Stimulated activated CD8-positive, alpha-beta memory T cell treated with anti-CD3 and anti-CD28 coated beads, Interleukin-15, amount 100 ng/mL, for 4 hours (primary cell): ENCODE measurements at regions not wholly inside any gene's neighbourhood (a gene's known extent, or its start where the extent isn't known, plus 50 kb on each side); places are given as distances from the start of the nearest gene placed in this dataset.

Experiments
- DNase-seq, 2 donors: peaks; one replicate each; pipeline ENCODE4 v3.0.0-alpha.2; 2020; ENCODE audit warnings: low read depth in 2 of 2

- no peak for DNase-seq
Observed at GRCh38 chr1:194568610-194569009, 1382.2 kb upstream of the B3GALT2 start.

- no peak for DNase-seq
Observed at GRCh38 chr1:194548071-194548470, 1361.7 kb upstream of the B3GALT2 start.

- no peak for DNase-seq
Observed at GRCh38 chr1:194544012-194544411, 1357.6 kb upstream of the B3GALT2 start.

GRCh38 chr1:194538453-194538852, 1352.0 kb upstream of the B3GALT2 start:
- DNase-seq = no peak

GRCh38 chr1:194537521-194537920, 1351.1 kb upstream of the B3GALT2 start:
- no peak for DNase-seq

- no peak for DNase-seq
Observed at GRCh38 chr1:194535369-194535768, 1349.0 kb upstream of the B3GALT2 start.

- no peak for DNase-seq
Observed at GRCh38 chr1:194534784-194535183, 1348.4 kb upstream of the B3GALT2 start.

- DNase-seq = no peak
Observed at GRCh38 chr1:194533641-194534040, 1347.2 kb upstream of the B3GALT2 start.

GRCh38 chr1:194517567-194517966, 1331.2 kb upstream of the B3GALT2 start:
- DNase-seq = no peak

- DNase-seq = no peak
Observed at GRCh38 chr1:194515916-194516315, 1329.5 kb upstream of the B3GALT2 start.

- no peak for DNase-seq
Observed at GRCh38 chr1:194512957-194513356, 1326.5 kb upstream of the B3GALT2 start.

- no peak for DNase-seq
Observed at GRCh38 chr1:194512345-194512744, 1325.9 kb upstream of the B3GALT2 start.

GRCh38 chr1:194503209-194503608, 1316.8 kb upstream of the B3GALT2 start:
- DNase-seq = no peak

GRCh38 chr1:194495434-194495833, 1309.0 kb upstream of the B3GALT2 start:
- no peak for DNase-seq

GRCh38 chr1:194487172-194487571, 1300.8 kb upstream of the B3GALT2 start:
- DNase-seq = no peak

GRCh38 chr1:194485432-194485831, 1299.0 kb upstream of the B3GALT2 start:
- DNase-seq = no peak

- DNase-seq = no peak
Observed at GRCh38 chr1:194478731-194479130, 1292.3 kb upstream of the B3GALT2 start.

- DNase-seq = no peak
Observed at GRCh38 chr1:194477908-194478307, 1291.5 kb upstream of the B3GALT2 start.

- DNase-seq = no peak
Observed at GRCh38 chr1:194476872-194477271, 1290.5 kb upstream of the B3GALT2 start.

GRCh38 chr1:194476351-194476750, 1289.9 kb upstream of the B3GALT2 start:
- no peak for DNase-seq

GRCh38 chr1:194474701-194475100, 1288.3 kb upstream of the B3GALT2 start:
- DNase-seq = no peak

GRCh38 chr1:194473766-194474165, 1287.4 kb upstream of the B3GALT2 start:
- no peak for DNase-seq

GRCh38 chr1:194469282-194469681, 1282.9 kb upstream of the B3GALT2 start:
- DNase-seq = no peak

GRCh38 chr1:194466706-194467105, 1280.3 kb upstream of the B3GALT2 start:
- DNase-seq = no peak

GRCh38 chr1:194447636-194448035, 1261.2 kb upstream of the B3GALT2 start:
- DNase-seq = no peak
